Common myeloid progenitor, CD34-positive (primary cell): ENCODE measurements at regions not wholly inside any gene's neighbourhood (a gene's known extent, or its start where the extent isn't known, plus 50 kb on each side); places are given as distances from the start of the nearest gene placed in this dataset.
"Not testable (repeated sequence)": the region's sequence is repeated elsewhere in the genome, so short reads cannot be mapped to it uniquely, and the experiment has no call there.

Source experiments
- CTCF ChIA-PET: fragments of 350-600 bp; sonication (Branson Sonifier 250); formaldehyde crosslinking; loops from one replicate; lab custom pipeline; 2021; ENCODE audit warnings: antibody characterized with exemption; lab: Charles Lee
- POLR2A ChIA-PET: fragments of 350-600 bp; sonication (Branson Sonifier 250); formaldehyde crosslinking; loops from one replicate; lab custom pipeline; 2021; ENCODE audit warnings: antibody characterized with exemption; lab: Charles Lee
- DNase-seq, 3 donors: peaks; one replicate each; pipeline versions ENCODE4 v3.0.0 to v3.0.0-alpha.2; 2013
- H3K27ac ChIP-seq, 2 experiments: 1 replicate in 1 of 2; 2 replicates in 1 of 2; pipeline ENCODE4 v1.7.0; 2013; ENCODE audit warnings: inconsistent platforms in 2 of 2, low read length in 2 of 2, mild to moderate bottlenecking in 2 of 2, low read depth in 1 of 2, moderate library complexity in 1 of 2; ENCODE audit not compliant: severe bottlenecking in 2 of 2, insufficient read depth in 1 of 2, poor library complexity in 1 of 2
- H3K27me3 ChIP-seq, 5 experiments: replicated peaks in 2 of 5; 1 replicate in 3 of 5; 2 replicates in 2 of 5; pipeline versions ENCODE4 v1.6.1 to v1.7.0; 2013; ENCODE audit warnings: low read length in 4 of 5, mild to moderate bottlenecking in 2 of 5, moderate library complexity in 2 of 5, inconsistent platforms in 1 of 5; ENCODE audit not compliant: insufficient read depth in 5 of 5, control insufficient read depth in 4 of 5
- H3K36me3 ChIP-seq, 4 experiments: 1 replicate in 2 of 4; 2 replicates in 2 of 4; pipeline versions ENCODE4 v1.6.1 to v1.7.0; 2013; ENCODE audit warnings: low read length in 3 of 4, control low read depth in 1 of 4, mild to moderate bottlenecking in 1 of 4; ENCODE audit not compliant: control insufficient read depth in 4 of 4, insufficient read depth in 4 of 4
- H3K4me1 ChIP-seq, 4 experiments: 1 replicate in 3 of 4; 2 replicates in 1 of 4; pipeline versions ENCODE4 v1.6.1 to v1.7.1; 2013; ENCODE audit warnings: low read length in 3 of 4, mild to moderate bottlenecking in 3 of 4, control low read depth in 1 of 4, inconsistent platforms in 1 of 4, moderate library complexity in 1 of 4; ENCODE audit not compliant: control insufficient read depth in 4 of 4, insufficient read depth in 4 of 4; ENCODE audit errors: control extremely low read depth in 1 of 4
- H3K4me3 ChIP-seq, 7 experiments: 1 replicate in 4 of 7; 2 replicates in 3 of 7; pipeline versions ENCODE4 v1.5.1 to v1.7.0; 2013; ENCODE audit warnings: mild to moderate bottlenecking in 7 of 7, low read length in 6 of 7, moderate library complexity in 6 of 7, inconsistent platforms in 2 of 7, low read depth in 2 of 7, control low read depth in 1 of 7; ENCODE audit not compliant: insufficient read depth in 4 of 7, control insufficient read depth in 1 of 7; ENCODE audit errors: extremely low read depth in 1 of 7
- H3K9me3 ChIP-seq, 5 experiments: 1 replicate in 4 of 5; 2 replicates in 1 of 5; pipeline versions ENCODE4 v1.6.1 to v1.7.1; 2013; ENCODE audit warnings: low read length in 4 of 5, mild to moderate bottlenecking in 2 of 5, inconsistent platforms in 1 of 5, low read depth in 1 of 5, moderate library complexity in 1 of 5; ENCODE audit not compliant: control insufficient read depth in 4 of 5, insufficient read depth in 2 of 5; ENCODE audit errors: control extremely low read depth in 1 of 5
- WGBS: methylation state at CpG from one replicate; pipeline ENCODE4 v1.1.5; 2013; ENCODE audit not compliant: insufficient coverage; 5-methylcytosine and 5-hydroxymethylcytosine counted together

GRCh38 chr13:111781395-111781794 lies 285.6 kb upstream of the SOX1 start:
- H3K4me3 ChIP-seq, H3K27ac ChIP-seq, H3K27me3 ChIP-seq, DNase-seq, CTCF ChIA-PET, POLR2A ChIA-PET, H3K4me1 ChIP-seq, H3K9me3 ChIP-seq, H3K36me3 ChIP-seq: not testable (repeated sequence)
- WGBS, result no CpG with 5 or more reads among the region's 12 CpGs

- POLR2A ChIA-PET, result not testable (repeated sequence)
Observed at GRCh38 chr13:111787321-111787720, 279.6 kb upstream of the SOX1 start.

GRCh38 chr13:111789011-111789410 lies 277.9 kb upstream of the SOX1 start:
- no peak for DNase-seq
- WGBS, result 95% methylated on average over 6 of the region's 8 CpGs
- Histone ChIP-seq H3K9me3 (no peaks in the 10 kb centered on the region), H3K27me3 (peaks cover 0 to 4% (median 0%) of the 10 kb centered on the region in 5 experiments), H3K27ac (no peak overlapping the region), H3K4me3 (no peak overlapping the region), H3K4me1 (no peaks in the 10 kb centered on the region), H3K36me3 (no peaks in the 10 kb centered on the region)
- ChIA-PET CTCF (no interaction called here), POLR2A (no interaction called here)

More at GRCh38 chr13:111787321-111787720, 279.6 kb upstream of the SOX1 start:
- DNase-seq, H3K27ac ChIP-seq, CTCF ChIA-PET, H3K4me3 ChIP-seq, H3K4me1 ChIP-seq, H3K36me3 ChIP-seq, H3K9me3 ChIP-seq, H3K27me3 ChIP-seq: not testable (repeated sequence)
- WGBS, result no CpG with 5 or more reads among the region's 5 CpGs

GRCh38 chr13:111789420-111789819 lies 277.5 kb upstream of the SOX1 start:
- Histone ChIP-seq H3K27ac (no peak overlapping the region), H3K4me3 (no peak overlapping the region), H3K4me1 (no peaks in the 10 kb centered on the region), H3K27me3 (peaks cover 0 to 4% (median 0%) of the 10 kb centered on the region in 5 experiments), H3K9me3 (no peaks in the 10 kb centered on the region), H3K36me3 (no peaks in the 10 kb centered on the region)
- ChIA-PET POLR2A (no interaction called here), CTCF (no interaction called here)
- DNase-seq, result no peak
- 85% methylated on average over 9 of the region's 11 CpGs for WGBS

GRCh38 chr13:111790621-111791020 lies 276.3 kb upstream of the SOX1 start:
- 94% methylated on average over 4 of the region's 5 CpGs for WGBS
- no peaks in the 10 kb centered on the region for H3K4me1 ChIP-seq
- ChIA-PET POLR2A (no interaction called here), CTCF (no interaction called here)
- DNase-seq, result no peak
- H3K27ac ChIP-seq, result no peak overlapping the region
- no peaks in the 10 kb centered on the region for H3K9me3 ChIP-seq
- H3K36me3 ChIP-seq, result no peaks in the 10 kb centered on the region
- no peak overlapping the region for H3K4me3 ChIP-seq
- peaks cover 0 to 4% (median 0%) of the 10 kb centered on the region in 5 experiments for H3K27me3 ChIP-seq

GRCh38 chr13:111791131-111791530 lies 275.8 kb upstream of the SOX1 start:
- Histone ChIP-seq H3K36me3 (no peaks in the 10 kb centered on the region), H3K27ac (no peak overlapping the region), H3K27me3 (peaks cover 0 to 4% (median 0%) of the 10 kb centered on the region in 5 experiments), H3K9me3 (no peaks in the 10 kb centered on the region), H3K4me3 (no peak overlapping the region), H3K4me1 (no peaks in the 10 kb centered on the region)
- 90% methylated on average over 3 of the region's 3 CpGs for WGBS
- POLR2A ChIA-PET, result no interaction called here
- no peak for DNase-seq
- CTCF ChIA-PET, result interaction anchor here (0.6 kb wide), 1 partner anchor 331 kb away, joined by 3 read pairs; no protein-coding TSS in a partner anchor

- no peaks in the 10 kb centered on the region for H3K9me3 ChIP-seq
- H3K27me3 ChIP-seq, result peaks cover 0 to 4% (median 0%) of the 10 kb centered on the region in 5 experiments
- no peaks in the 10 kb centered on the region for H3K4me1 ChIP-seq
- ChIA-PET POLR2A (no interaction called here), CTCF (no interaction called here)
- WGBS, result 90% methylated on average over 5 of the region's 6 CpGs
- H3K36me3 ChIP-seq, result no peaks in the 10 kb centered on the region
- no peak for DNase-seq
- H3K27ac ChIP-seq, result no peak overlapping the region
- no peak overlapping the region for H3K4me3 ChIP-seq
Observed at GRCh38 chr13:111792956-111793355, 274.0 kb upstream of the SOX1 start.
